ENCODE measurements at regions not wholly inside any gene's neighbourhood (a gene's known extent, or its start where the extent isn't known, plus 50 kb on each side); places are given as distances from the start of the nearest gene placed in this dataset.

DNA sequence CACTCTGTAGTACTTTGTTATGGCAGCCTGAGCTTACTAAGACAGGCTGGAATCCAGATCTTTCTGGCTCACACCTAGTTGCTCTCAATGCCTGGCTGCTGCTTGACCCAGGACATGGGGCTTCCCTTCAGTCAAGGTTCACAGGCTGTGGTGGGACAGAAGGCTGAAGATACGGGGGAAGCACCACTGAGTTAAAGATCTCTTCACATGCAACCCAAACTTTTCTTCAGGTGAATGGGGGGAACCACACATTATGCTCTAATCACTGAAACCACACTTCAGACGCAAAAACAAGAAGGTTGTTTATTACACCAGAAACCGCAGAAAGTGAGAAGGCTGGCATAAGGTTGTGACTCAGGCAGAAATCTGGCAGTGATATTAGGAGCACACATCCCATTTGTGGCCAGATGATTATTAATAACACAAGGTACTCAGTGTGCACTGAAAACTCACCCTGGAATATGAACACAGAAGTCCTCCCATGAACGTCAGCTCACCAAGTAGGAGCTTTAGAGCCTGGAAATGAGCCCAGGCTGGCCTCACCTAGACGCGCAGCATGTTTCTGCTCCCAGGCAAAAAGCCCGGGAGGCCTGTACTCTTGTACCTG lies 230.5 kb upstream of the CHRNA7 start:
- H3K4me1 Mint-ChIP-seq (ENCODE audit: low read depth, unreplicated experiment): no peaks in the 10 kb centered on the region
- ChIA-PET CTCF (no interaction called here), POLR2A (no interaction called here)
- intact Hi-C loops (cut with micrococcal nuclease; ENCODE audit: unreplicated experiment): no loop called here
- no peaks in the 10 kb centered on the region for H3K27me3 ChIP-seq (replicated peaks; ENCODE audit: control insufficient read depth, insufficient read depth, low read length)
- no peaks in the 10 kb centered on the region for H3K4me1 ChIP-seq
- H3K4me3 ChIP-seq (ENCODE audit: low read depth, low read length): no peak overlapping the region
- no peaks in the 10 kb centered on the region for H3K36me3 Mint-ChIP-seq (ENCODE audit: insufficient read depth, unreplicated experiment)
- H3K9me3 ChIP-seq: no peaks in the 10 kb centered on the region
- H3K36me3 ChIP-seq (ENCODE audit: control insufficient read depth, insufficient read depth, low read length): no peaks in the 10 kb centered on the region
- H3K9me3 Mint-ChIP-seq (ENCODE audit: unreplicated experiment): no peaks in the 10 kb centered on the region
- no peak overlapping the region for H3K27ac Mint-ChIP-seq (ENCODE audit: unreplicated experiment)
- TF ChIP-seq, protein P1, sequence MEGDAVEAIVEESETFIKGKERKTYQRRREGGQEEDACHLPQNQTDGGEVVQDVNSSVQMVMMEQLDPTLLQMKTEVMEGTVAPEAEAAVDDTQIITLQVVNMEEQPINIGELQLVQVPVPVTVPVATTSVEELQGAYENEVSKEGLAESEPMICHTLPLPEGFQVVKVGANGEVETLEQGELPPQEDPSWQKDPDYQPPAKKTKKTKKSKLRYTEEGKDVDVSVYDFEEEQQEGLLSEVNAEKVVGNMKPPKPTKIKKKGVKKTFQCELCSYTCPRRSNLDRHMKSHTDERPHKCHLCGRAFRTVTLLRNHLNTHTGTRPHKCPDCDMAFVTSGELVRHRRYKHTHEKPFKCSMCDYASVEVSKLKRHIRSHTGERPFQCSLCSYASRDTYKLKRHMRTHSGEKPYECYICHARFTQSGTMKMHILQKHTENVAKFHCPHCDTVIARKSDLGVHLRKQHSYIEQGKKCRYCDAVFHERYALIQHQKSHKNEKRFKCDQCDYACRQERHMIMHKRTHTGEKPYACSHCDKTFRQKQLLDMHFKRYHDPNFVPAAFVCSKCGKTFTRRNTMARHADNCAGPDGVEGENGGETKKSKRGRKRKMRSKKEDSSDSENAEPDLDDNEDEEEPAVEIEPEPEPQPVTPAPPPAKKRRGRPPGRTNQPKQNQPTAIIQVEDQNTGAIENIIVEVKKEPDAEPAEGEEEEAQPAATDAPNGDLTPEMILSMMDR (IDR thresholded peaks at IDR 0.05; ENCODE audit: insufficient read depth in 1 of 2, low read depth in 1 of 2, low read length in 1 of 2, severe bottlenecking in 1 of 2, unreplicated experiment in 1 of 2): no peak
- BruUV-seq (replicated peaks): no TSS peak
- no peak overlapping the region for H3K4me3 Mint-ChIP-seq (ENCODE audit: unreplicated experiment)
- peaks cover 6% of the 10 kb centered on the region for H3K27me3 Mint-ChIP-seq (ENCODE audit: insufficient read depth, unreplicated experiment)
- DNase-seq: no peak

GRCh38 chr15:31801152-31801551 lies 229.2 kb upstream of the CHRNA7 start:
- DNase-seq: no peak
- Mint-ChIP-seq H3K9me3 (ENCODE audit: unreplicated experiment) (no peaks in the 10 kb centered on the region), H3K36me3 (ENCODE audit: insufficient read depth, unreplicated experiment) (no peaks in the 10 kb centered on the region), H3K4me1 (ENCODE audit: low read depth, unreplicated experiment) (no peaks in the 10 kb centered on the region), H3K27ac (ENCODE audit: unreplicated experiment) (no peak overlapping the region), H3K4me3 (ENCODE audit: unreplicated experiment) (no peak overlapping the region), H3K27me3 (ENCODE audit: insufficient read depth, unreplicated experiment) (peaks cover 5% of the 10 kb centered on the region)
- ChIA-PET CTCF (no interaction called here), POLR2A (no interaction called here)
- Histone ChIP-seq H3K27me3 (replicated peaks; ENCODE audit: control insufficient read depth, insufficient read depth, low read length) (no peaks in the 10 kb centered on the region), H3K4me3 (ENCODE audit: low read depth, low read length) (no peak overlapping the region), H3K36me3 (ENCODE audit: control insufficient read depth, insufficient read depth, low read length) (no peaks in the 10 kb centered on the region), H3K9me3 (no peaks in the 10 kb centered on the region), H3K4me1 (no peaks in the 10 kb centered on the region)
- TF ChIP-seq, protein P1 (IDR thresholded peaks at IDR 0.05; ENCODE audit: insufficient read depth in 1 of 2, low read depth in 1 of 2, low read length in 1 of 2, severe bottlenecking in 1 of 2, unreplicated experiment in 1 of 2): no peak
- intact Hi-C loops (cut with micrococcal nuclease; ENCODE audit: unreplicated experiment): no loop called here
- no TSS peak for BruUV-seq (replicated peaks)

DNA sequence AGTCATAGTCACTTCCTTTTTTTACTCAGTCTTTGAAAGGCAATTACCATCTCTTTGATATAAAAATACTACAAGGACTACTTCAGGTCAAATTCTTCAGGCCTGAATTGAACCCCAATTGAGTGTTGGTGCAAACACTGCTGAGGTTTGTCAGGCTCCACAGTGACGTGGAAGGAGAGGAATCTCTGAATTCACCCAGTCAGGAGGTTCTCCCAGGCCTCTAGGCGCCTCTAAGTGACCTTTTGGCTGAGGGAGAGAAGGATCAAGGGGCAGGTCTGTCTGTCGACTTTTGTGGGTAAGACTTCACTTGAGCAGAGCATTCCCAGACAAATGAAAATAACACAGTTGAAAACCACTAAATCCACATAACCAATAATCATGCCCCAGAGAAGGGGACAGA lies 227.6 kb upstream of the CHRNA7 start:
- H3K4me1 ChIP-seq: no peaks in the 10 kb centered on the region
- no peak overlapping the region for H3K27ac Mint-ChIP-seq (ENCODE audit: unreplicated experiment)

More for the DNA sequence above, 227.6 kb upstream of the CHRNA7 start:
- Mint-ChIP-seq H3K4me1 (ENCODE audit: low read depth, unreplicated experiment) (no peaks in the 10 kb centered on the region), H3K27me3 (ENCODE audit: insufficient read depth, unreplicated experiment) (peaks cover 3% of the 10 kb centered on the region), H3K36me3 (ENCODE audit: insufficient read depth, unreplicated experiment) (no peaks in the 10 kb centered on the region), H3K4me3 (ENCODE audit: unreplicated experiment) (no peak overlapping the region), H3K9me3 (ENCODE audit: unreplicated experiment) (no peaks in the 10 kb centered on the region)
- no peak overlapping the region for H3K4me3 ChIP-seq (ENCODE audit: low read depth, low read length)
- no peaks in the 10 kb centered on the region for H3K27me3 ChIP-seq (replicated peaks; ENCODE audit: control insufficient read depth, insufficient read depth, low read length)
- CTCF ChIA-PET: no interaction called here
- H3K36me3 ChIP-seq (ENCODE audit: control insufficient read depth, insufficient read depth, low read length): no peaks in the 10 kb centered on the region
- H3K9me3 ChIP-seq: no peaks in the 10 kb centered on the region
- POLR2A ChIA-PET: no interaction called here
- TF ChIP-seq, protein P1 (IDR thresholded peaks at IDR 0.05; ENCODE audit: insufficient read depth in 1 of 2, low read depth in 1 of 2, low read length in 1 of 2, severe bottlenecking in 1 of 2, unreplicated experiment in 1 of 2): no peak
- intact Hi-C loops (cut with micrococcal nuclease; ENCODE audit: unreplicated experiment): no loop called here
- no peak for DNase-seq
- BruUV-seq (replicated peaks): no TSS peak
